Epidermal melanocyte (primary cell): ENCODE measurements at regions not wholly inside any gene's neighbourhood (a gene's known extent, or its start where the extent isn't known, plus 50 kb on each side); places are given as distances from the start of the nearest gene placed in this dataset.
"Not testable (repeated sequence)": the region's sequence is repeated elsewhere in the genome, so short reads cannot be mapped to it uniquely, and the experiment has no call there.

Source experiments
- DNase-seq: peaks from one replicate; pipeline ENCODE4 v3.0.0; 2011; ENCODE audit warnings: low spot score; ENCODE audit not compliant: insufficient read length

- DNase-seq, result peak; percentile 20
Observed at GRCh38 chr11:87466223-87466622, 428.5 kb downstream of the TMEM135 start.

DNA sequence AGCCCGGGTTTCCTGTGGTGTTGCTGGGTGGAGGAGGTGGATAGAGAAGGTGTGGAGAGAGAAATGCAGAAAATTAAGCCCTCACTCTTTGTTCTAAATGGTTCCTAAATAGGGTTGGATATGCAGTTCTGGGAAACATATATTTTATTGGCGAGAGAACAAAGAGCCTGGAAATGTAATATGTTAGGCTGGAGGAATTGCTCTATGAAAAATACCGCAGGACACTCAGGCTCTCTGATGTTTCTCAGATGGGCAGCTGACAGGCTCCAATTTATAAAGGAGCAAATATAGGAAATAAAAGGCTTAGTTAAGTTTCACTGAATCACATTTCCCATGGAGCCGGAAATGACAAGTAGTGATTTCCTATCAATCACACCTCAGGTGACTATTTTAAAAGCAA, 428.0 kb downstream of the TMEM135 start:
- DNase-seq, result no peak

- DNase-seq, result no peak
Observed at GRCh38 chr11:87463486-87464102, 425.9 kb downstream of the TMEM135 start.

DNA sequence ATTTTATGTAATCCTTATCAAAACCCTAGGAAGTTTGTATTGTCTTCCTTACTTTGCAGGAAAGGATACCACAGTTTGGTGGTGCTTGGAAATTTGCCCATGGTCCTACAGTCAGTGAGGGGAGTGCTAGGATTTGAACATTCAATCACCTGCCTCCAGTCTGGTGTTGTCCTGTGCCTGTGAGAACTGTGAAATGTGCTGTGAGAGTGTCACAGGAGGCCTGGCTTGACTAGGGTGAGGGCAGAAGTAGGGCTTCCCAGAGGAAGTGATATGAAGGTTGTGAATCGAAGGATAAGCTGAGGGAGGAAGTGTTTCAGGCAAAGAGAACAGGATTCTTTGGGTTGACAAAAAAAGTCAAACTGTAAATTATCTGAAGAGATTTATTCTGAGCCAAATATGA, 424.4 kb downstream of the TMEM135 start:
- no peak for DNase-seq

DNA sequence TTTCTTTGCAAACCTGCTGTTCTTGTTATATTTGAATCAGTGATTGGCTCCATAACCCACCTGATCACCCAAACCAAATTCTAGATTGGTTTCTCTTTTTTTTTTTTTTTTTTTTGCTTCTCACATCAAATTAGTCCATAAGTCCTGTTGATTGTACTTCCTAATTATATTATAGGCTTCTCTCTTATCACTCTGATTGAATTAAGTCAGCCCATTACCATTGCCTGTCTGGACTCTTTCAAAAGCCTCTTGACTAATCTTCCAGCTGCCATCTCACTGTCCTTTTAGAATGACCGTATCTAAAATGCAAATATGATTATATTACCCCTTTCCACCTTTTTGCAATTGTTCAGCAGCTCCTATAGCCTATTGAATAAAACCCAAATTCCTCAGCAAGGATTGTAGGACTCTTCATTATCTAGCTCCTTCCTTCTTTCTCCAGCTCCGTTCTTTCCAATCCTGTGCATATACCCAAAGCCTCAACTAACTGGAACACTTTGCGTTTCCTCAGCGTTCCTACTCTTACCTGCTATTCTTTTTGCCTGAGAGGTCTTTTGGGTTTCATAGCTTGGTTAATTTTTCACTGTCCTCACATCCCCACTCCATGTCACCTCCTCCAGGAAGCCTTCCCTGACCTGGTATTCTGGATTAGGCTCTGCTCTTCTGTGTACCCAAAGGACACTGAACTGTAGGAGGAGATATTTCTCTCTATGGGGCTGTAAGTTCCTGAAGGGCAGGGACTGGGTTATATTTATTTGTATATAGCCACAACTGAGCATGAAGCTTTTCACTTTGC, 423.3 kb downstream of the TMEM135 start:
- DNase-seq, result no peak

- no peak for DNase-seq
Observed at GRCh38 chr11:87460279-87460678, 422.5 kb downstream of the TMEM135 start.

- no peak for DNase-seq
Observed at GRCh38 chr11:87459351-87459750, 421.6 kb downstream of the TMEM135 start.

- DNase-seq, result no peak
Observed at GRCh38 chr11:87456499-87456898, 418.8 kb downstream of the TMEM135 start.

DNA sequence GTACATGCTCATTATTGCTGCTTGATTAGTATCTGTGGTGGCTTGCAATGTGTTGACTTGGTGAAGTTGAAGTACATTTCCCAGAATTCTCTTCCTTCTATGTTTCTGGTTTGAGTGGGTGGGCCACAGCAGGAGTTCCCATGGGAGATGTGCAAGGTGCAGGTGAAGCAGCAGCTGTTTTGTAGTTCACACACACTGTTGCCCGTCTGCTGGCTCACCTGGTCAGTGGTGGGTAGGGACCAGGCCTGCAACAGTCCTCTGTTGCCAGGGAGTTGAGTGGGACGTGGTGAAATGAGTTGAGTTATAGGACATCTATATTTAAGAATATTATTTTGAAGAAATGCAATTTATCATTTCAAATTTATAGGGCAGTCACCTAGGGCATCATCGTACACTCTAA, 417.4 kb downstream of the TMEM135 start:
- no peak for DNase-seq

DNA sequence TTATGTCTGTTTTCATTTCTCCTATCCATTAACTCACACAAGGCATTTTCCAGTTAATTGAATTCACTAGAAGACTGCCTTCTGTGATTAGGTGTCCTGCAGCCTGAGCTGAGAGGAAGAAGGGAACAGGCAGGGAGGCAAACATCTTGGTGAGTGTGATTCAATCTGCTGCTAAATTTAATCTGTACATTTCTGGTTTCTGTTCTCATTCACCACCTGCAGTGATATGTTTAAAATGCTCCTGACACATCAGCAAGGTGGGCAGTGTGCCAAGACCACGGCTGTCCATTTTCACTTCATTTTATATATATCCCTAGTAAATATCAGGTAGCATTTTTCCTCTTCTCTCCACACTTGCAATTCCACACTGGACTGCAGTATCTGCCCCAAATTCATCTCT, 416.5 kb downstream of the TMEM135 start:
- no peak for DNase-seq

- DNase-seq, result no peak
Observed at GRCh38 chr11:87453531-87454089, 415.9 kb downstream of the TMEM135 start.

DNA sequence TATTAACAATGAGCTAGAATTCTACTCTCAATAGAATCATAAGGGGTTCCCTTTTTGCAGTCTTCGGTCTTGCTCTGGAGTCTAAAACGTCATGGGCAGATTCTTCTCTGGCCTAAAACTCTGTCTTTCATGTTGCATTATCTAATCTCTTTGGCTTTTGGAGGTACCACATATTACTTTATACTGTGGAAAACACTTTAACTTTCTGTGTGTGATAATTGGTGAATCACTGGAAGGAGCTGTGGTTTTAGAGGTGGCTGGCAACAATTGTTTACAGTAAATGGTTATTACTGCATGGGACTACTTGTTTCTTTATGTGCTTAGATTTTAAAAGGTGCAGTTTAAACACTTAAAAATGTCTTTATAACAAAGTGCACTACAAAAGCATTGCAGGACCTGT, 414.3 kb downstream of the TMEM135 start:
- not testable (repeated sequence) for DNase-seq

DNA sequence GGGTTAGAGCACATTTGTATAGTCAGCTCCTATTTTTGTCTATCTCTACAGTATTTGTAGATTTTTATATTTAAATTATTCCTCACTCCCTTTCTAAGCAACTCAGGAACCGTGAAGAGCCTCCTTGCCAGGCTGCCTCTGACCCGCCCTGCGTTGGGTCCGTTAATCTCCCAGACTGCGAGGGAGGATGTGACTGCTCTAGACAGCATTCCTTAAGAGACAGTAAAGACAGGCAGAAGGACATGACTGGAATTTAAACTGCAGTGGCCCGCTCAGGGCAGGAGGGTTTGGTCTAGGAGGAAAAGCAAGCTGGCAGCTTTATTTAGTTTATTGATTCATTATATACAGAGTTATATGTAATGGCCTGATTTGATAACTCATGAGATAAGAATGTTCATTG, 413.7 kb downstream of the TMEM135 start:
- DNase-seq, result no peak

DNA sequence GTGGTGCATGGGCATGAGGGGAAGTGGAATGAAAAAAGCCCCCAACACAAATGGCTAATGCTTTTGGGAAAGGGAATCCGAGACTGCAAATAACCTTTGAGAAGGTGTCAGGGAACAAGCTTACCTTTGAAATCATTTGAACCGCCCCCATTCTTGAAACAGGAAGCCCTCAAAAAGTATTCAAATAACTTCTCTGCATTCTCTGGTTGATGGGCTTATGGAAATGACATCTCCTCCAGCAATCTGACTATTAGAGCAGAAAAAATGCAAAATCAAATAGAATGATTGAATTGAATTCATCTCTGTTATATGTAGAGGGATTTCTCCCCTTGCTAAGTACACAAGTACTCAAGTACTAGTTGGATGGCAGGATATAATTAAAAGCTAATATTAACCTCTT, 409.9 kb downstream of the TMEM135 start:
- DNase-seq, result no peak

- DNase-seq, result no peak
Observed at GRCh38 chr11:87444993-87445392, 407.3 kb downstream of the TMEM135 start.

GRCh38 chr11:87443707-87444106, 406.0 kb downstream of the TMEM135 start:
- no peak for DNase-seq

DNA sequence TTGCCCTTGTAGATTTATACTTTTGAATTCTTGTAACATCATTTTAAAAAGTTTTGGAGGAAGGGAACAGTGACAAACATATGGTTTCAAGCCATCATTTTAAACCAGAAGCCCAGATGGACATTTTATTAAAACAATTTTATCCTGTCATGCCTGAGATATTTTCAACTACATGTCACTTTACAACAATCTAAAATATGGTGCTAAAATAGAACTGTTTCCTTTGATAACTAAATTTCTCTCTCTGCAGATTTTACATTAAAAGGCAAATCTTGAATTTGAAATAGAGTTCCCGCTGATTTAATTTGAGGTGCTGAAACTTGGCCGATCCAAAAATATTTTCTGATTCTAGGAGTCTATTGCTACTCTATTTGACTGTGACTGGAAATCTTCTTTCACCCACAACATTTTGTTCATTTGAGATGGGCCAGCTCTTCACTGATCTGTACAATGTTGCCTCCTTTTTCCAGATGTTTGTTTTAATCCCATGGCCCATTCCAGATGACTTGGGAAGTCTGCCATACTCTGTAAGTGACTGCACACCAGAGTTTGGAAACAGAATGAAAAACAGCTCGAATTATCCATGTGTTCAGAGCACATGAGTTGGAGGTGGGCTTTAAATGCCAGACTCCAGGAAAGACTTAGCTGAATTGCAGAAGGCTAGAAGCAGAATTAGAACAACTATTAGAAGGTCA, 402.5 kb downstream of the TMEM135 start:
- no peak for DNase-seq

- DNase-seq, result no peak
Observed at GRCh38 chr11:87438416-87438815, 400.7 kb downstream of the TMEM135 start.

DNA sequence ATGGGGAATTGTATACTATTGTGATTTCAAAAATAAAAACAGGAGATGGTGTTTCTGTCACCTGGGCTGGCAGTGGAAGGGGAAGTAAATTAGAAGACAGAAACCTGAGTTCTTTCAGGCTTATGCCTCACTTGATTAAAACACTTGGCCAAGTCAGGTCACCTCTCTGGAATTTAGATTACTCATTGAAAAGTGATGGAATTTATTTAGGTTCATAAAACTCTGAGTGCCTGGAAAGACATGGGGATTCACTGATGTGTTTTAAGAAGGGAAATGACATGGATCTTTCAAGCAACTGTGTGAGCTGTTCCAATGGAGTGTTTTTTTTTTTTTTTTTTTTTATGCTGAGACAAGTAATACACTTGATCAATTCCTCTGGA, 400.1 kb downstream of the TMEM135 start:
- DNase-seq, result no peak

DNA sequence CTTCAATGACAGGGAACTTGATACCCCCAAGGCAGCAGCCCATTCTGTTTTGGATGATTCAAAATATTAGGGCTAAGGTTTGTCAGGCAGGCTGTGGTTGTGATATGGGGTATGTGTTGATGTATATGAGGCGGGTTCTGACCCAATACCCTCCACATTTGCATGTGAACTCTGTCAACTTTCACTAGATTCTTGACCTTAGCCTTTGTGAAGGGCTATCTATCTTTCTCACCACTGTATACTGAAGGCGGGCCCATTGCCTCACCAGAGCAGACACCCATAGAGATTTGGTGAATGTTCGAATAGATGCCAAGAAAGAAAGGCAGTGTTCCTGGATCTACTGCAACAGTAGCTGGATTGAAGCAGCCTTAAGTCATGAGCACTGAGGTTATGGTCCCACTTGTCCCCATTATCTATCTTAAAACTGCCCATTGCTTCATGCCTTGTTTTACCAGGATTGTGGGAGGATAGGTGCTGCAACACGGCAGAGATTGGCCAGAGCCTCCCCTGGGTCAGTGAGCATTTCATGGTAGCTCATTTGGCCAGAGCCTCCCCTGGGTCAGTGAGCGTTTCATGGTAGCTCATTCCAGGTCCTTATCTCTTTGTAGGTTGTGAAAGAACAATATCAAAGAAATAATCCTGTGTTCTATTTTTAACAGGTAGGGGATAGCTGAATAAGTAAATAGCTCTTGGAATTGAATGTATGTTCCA, 399.6 kb downstream of the TMEM135 start:
- no peak for DNase-seq

GRCh38 chr11:87432022-87432421, 394.3 kb downstream of the TMEM135 start:
- no peak for DNase-seq

DNA sequence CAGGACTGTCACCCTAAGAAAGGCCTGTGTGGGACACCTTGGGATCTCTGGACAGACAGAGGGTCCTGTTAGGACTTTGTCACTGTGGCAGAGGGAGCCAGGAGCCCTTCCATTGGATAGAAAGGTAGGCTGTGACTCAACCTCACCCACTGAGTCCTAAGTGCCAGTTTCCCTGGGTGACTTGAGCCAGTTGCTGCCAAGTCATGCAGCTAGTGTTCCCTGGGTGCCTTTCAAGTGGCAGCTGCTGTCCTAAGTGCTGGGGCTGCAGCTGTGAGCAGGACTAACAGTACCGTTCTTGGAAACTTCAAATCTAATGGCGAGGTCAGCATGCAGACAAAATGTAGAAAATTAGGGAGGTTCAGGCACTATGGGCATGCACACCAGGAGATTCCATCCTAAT, 393.7 kb downstream of the TMEM135 start:
- DNase-seq, result no peak
